Body of pancreas (tissue), 4 donors: ENCODE measurements at regions not wholly inside any gene's neighbourhood (a gene's known extent, or its start where the extent isn't known, plus 50 kb on each side); places are given as distances from the start of the nearest gene placed in this dataset.

Experiments
- CTCF ChIP-seq, 7 experiments: fragments of 450-650 bp in 4 of 7; fragments of 200-600 bp in 3 of 7; sonication (generic) in 3 of 7; IDR thresholded peaks; one replicate each; pipeline ENCODE4 v1.5.1; 2016 to 2019; ENCODE audit warnings: antibody characterized with exemption in 7 of 7
- POLR2A ChIP-seq, 3 donors: fragments of 450-650 bp; IDR thresholded peaks; one replicate each; pipeline ENCODE4 v1.6.1; 2016; ENCODE audit warnings: antibody characterized with exemption in 3 of 3, mild to moderate bottlenecking in 2 of 3

- TF ChIP-seq CTCF (IDR thresholded peaks at IDR 0.05) = no peak
- TF ChIP-seq POLR2A (IDR thresholded peaks at IDR 0.05) = no peak
Measured at GRCh38 chr3:150342896-150343467, 65.1 kb upstream of the TSC22D2 start.
